ENCODE measurements at regions not wholly inside any gene's neighbourhood (a gene's known extent, or its start where the extent isn't known, plus 50 kb on each side); places are given as distances from the start of the nearest gene placed in this dataset.

- no peak overlapping the region for H3K27ac ChIP-seq
- ChIA-PET CTCF (no interaction called here), POLR2A (ENCODE audit: low non-redundant PET) (no interaction called here)
- TF ChIP-seq, protein P1, sequence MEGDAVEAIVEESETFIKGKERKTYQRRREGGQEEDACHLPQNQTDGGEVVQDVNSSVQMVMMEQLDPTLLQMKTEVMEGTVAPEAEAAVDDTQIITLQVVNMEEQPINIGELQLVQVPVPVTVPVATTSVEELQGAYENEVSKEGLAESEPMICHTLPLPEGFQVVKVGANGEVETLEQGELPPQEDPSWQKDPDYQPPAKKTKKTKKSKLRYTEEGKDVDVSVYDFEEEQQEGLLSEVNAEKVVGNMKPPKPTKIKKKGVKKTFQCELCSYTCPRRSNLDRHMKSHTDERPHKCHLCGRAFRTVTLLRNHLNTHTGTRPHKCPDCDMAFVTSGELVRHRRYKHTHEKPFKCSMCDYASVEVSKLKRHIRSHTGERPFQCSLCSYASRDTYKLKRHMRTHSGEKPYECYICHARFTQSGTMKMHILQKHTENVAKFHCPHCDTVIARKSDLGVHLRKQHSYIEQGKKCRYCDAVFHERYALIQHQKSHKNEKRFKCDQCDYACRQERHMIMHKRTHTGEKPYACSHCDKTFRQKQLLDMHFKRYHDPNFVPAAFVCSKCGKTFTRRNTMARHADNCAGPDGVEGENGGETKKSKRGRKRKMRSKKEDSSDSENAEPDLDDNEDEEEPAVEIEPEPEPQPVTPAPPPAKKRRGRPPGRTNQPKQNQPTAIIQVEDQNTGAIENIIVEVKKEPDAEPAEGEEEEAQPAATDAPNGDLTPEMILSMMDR (conservative IDR thresholded peaks at IDR 0.05; ENCODE audit: low read depth), result no peak
- DNase-seq (ENCODE audit: low spot score), result no peak
These were observed 75.8 kb downstream of the DAD1 start for GRCh38 chr14:22513066-22513812.

DNA sequence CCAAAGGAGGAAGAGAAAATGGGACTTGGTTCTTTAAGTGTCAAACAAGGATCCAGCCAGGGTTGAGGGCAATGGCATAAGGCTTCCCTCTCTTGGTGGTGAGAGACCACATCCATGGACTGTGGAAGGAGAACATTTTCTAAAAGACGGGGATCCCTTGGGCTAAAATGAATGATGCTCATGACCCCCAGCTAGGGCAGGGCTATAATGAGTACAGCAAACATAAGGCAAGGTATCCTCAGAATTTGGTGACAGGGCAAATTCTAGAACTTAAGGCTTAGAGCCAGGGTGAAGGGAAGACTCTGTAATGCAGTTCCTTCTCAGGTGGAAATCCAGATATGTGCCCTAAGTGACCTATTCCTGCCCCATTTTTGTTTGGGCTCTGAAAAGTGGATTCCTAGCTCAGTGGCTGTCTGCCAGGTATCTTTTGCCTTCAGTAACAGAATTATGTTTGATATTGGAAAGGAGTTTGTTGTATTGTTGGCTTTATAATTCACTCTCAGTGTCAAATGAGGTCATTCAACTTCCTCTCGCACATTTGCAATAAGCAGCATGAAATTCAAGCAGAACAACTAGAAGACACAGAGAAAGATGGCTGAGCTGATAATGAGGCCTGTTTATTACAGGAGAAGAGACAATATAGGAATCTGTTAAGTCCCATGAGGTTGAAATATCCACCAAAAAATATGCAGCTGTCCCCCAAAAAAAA lies 76.8 kb downstream of the DAD1 start:
- CTCF ChIA-PET, result interaction anchor here (0.6 kb wide), 1 partner anchor 24 kb away, joined by 3 read pairs; no protein-coding TSS in a partner anchor
- POLR2A ChIA-PET (ENCODE audit: low non-redundant PET), result no interaction called here
- DNase-seq (ENCODE audit: low spot score), result no peak
- no peak overlapping the region for H3K27ac ChIP-seq
- TF ChIP-seq, protein P1 (conservative IDR thresholded peaks at IDR 0.05; ENCODE audit: low read depth), result no peak

DNA sequence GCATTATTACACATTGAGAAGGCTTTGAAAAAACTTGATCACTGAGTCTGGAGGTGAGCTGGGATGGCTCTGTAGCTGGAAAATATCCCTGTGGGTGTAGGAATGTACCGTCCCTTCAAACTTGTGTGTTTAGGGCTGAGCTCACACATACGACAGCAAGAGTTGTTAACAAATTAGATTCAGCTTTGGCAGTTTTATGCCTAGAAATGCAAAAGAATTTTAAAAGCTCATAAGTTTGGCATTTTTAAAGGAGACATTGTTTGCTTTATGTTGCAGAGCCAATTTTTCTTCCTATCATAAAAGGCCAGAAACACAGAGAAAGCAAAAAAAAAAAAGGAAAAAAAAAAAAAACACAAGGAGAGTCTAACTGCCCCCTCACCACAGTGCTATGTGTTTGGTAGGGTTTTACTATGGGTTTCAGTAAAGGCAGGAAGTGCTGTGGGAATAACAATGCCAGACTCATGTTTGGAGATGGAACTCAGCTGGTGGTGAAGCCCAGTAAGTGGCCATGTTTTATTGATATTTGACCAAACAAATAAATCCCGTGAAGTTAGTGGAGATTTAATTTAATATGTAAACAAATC lies 78.4 kb downstream of the DAD1 start:
- no peak for DNase-seq (ENCODE audit: low spot score)
- CTCF ChIA-PET, result interaction anchor here (0.7 kb wide), 1 partner anchor 286 kb away, joined by 7 read pairs; no protein-coding TSS in a partner anchor
- TF ChIP-seq, protein P1 (conservative IDR thresholded peaks at IDR 0.05; ENCODE audit: low read depth), result no peak
- POLR2A ChIA-PET (ENCODE audit: low non-redundant PET), result no interaction called here
- no peak overlapping the region for H3K27ac ChIP-seq

- H3K27ac ChIP-seq, result no peak overlapping the region
- DNase-seq (ENCODE audit: low spot score), result no peak
- TF ChIP-seq, protein P1 (conservative IDR thresholded peaks at IDR 0.05; ENCODE audit: low read depth), result no peak
- CTCF ChIA-PET, result interaction anchor here (0.6 kb wide), 1 partner anchor 133 kb away, joined by 3 read pairs; no protein-coding TSS in a partner anchor
- POLR2A ChIA-PET (ENCODE audit: low non-redundant PET), result no interaction called here
These were observed 79.2 kb downstream of the DAD1 start for GRCh38 chr14:22509751-22510300.

DNA sequence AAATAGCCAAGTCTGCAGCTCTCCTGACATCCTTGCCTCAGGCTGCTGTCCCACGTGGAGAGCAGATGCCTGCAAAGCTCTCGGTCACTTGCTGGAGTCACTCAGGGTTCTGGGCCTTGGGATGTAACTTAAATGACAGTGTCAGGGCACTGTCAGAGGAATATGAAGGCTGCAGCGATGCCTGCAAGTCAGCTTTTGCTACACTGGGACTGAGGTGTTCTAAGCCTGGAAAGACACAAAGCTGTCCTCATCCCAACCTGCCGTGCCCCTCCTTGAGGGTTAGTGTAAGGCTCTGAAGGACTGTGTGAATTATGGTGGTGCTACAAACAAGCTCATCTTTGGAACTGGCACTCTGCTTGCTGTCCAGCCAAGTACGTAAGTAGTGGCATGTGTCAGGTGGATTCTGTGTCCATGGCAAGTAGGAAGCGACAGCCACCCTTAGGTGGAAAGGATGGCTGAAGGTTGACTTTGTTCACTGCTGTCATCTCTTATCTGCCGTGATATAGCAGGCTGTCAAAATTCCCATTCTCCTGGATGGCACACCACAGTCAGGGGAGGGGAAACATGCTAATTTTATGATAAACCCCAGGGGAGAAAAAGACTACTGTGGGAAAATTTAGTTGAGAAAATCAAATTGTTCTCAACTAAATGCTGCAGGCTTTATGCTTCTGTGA lies 79.9 kb downstream of the DAD1 start:
- TF ChIP-seq, protein P1 (conservative IDR thresholded peaks at IDR 0.05; ENCODE audit: low read depth), result no peak
- POLR2A ChIA-PET (ENCODE audit: low non-redundant PET), result no interaction called here
- CTCF ChIA-PET, result interaction anchor here (0.6 kb wide), 2 partner anchors 57 to 88 kb away, joined by 3 read pairs; no protein-coding TSS in a partner anchor
- H3K27ac ChIP-seq, result no peak overlapping the region
- no peak for DNase-seq (ENCODE audit: low spot score)

GRCh38 chr14:22508662-22509035 lies 80.4 kb downstream of the DAD1 start:
- no peak overlapping the region for H3K27ac ChIP-seq
- POLR2A ChIA-PET (ENCODE audit: low non-redundant PET), result no interaction called here
- no peak for DNase-seq (ENCODE audit: low spot score)
- CTCF ChIA-PET, result interaction anchor here (0.6 kb wide), 2 partner anchors 57 to 89 kb away, joined by 3 read pairs; no protein-coding TSS in a partner anchor
- TF ChIP-seq, protein P1 (conservative IDR thresholded peaks at IDR 0.05; ENCODE audit: low read depth), result no peak
